MG63 (cell line): ENCODE measurements at regions not wholly inside any gene's neighbourhood (a gene's known extent, or its start where the extent isn't known, plus 50 kb on each side); places are given as distances from the start of the nearest gene placed in this dataset.
A peak's percentile ranks its signal among the peaks of the same experiment; 100 is the strongest.
"Not testable (repeated sequence)": the region's sequence is repeated elsewhere in the genome, so short reads cannot be mapped to it uniquely, and the experiment has no call there.

ENCODE experiments used
- DNase-seq: peaks from one replicate; pipeline ENCODE4 v3.0.0-alpha.2; 2020
- H3K27me3 ChIP-seq: fragments of 250-450 bp; sonication (Bioruptor Pico); 2 replicates; pipeline ENCODE4 v1.5.1; 2020; ENCODE audit warnings: mild to moderate bottlenecking, moderate library complexity
- H3K36me3 ChIP-seq: fragments of 250-450 bp; sonication (Bioruptor Pico); 2 replicates; pipeline ENCODE4 v1.5.1; 2020; ENCODE audit warnings: mild to moderate bottlenecking, moderate library complexity
- H3K4me3 ChIP-seq: fragments of 250-450 bp; sonication (Bioruptor Pico); 2 replicates; pipeline ENCODE4 v1.5.1; 2020; ENCODE audit warnings: mild to moderate bottlenecking, moderate library complexity
- H3K9me3 ChIP-seq: fragments of 250-450 bp; sonication (Bioruptor Pico); 2 replicates; pipeline ENCODE4 v1.5.1; 2020; ENCODE audit warnings: mild to moderate bottlenecking, moderate library complexity

DNA sequence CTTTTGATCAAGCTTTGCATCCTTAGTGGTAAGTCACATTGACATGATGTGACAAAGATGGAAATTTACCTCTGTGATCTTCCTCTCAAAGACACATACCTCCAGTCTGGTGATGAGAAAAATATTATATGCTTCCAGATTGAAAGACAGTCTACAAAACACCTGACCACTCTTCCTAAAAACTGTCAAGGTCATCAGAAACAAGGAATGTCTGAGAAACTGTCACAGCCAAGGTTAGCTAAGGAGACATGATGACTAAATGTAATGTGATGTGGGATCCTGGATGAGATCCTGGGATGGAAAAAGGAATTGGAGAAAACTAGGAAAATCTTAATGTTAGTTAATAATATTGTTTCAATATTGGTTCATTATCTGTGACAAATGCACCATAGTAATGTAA, 226.6 kb upstream of the ST6GAL2 start:
- no peak for DNase-seq
- no peaks in the 10 kb centered on the region for H3K27me3 ChIP-seq
- H3K9me3 ChIP-seq, result no peaks in the 10 kb centered on the region
- no peaks in the 10 kb centered on the region for H3K36me3 ChIP-seq
- no peak overlapping the region for H3K4me3 ChIP-seq

DNA sequence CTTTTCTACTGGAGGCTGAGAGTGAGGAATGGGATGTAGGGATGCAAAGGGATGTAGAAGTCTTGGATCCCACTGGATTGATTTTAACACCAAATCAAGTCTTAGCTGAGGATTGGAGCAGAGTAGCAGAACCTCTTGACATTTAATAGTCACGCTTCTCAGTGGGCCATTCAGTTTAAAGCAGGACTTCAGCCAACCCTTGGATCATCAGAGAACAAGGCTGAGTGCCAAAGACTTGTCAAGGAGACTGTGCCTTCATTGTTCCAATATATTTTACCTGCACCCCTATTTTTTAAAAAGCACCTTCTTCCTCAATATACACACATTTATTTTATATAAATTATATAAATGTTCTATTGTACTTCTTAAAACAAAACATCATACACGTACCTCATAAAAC, 242.4 kb upstream of the ST6GAL2 start:
- Histone ChIP-seq H3K27me3 (no peaks in the 10 kb centered on the region), H3K9me3 (no peaks in the 10 kb centered on the region), H3K4me3 (no peak overlapping the region), H3K36me3 (no peaks in the 10 kb centered on the region)
- DNase-seq, result no peak

- Histone ChIP-seq H3K9me3 (no peaks in the 10 kb centered on the region), H3K4me3 (peak overlapping the region; percentile 16), H3K27me3 (no peaks in the 10 kb centered on the region), H3K36me3 (no peaks in the 10 kb centered on the region)
- no peak for DNase-seq
Measured at GRCh38 chr2:107132070-107132469, 246.1 kb upstream of the ST6GAL2 start.

DNA sequence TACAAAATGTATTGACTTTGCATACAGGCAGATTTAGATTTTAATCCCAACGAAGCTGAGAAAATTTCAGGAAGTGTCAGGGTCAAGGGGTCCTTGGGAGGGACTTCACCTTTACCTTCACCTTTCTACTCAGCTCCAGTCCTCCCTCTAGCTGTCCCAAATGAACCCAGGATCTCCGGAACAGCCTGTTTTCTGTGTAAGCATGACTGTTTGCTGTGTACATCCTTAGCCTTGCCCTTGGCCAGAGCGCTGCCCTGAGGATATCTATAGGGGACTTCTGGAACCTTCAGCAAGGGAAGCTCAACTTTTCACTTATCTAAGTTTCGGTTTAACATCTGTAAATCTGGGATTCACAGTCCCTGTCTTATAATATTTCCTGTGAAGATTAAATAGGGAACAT, 246.8 kb upstream of the ST6GAL2 start:
- no peaks in the 10 kb centered on the region for H3K36me3 ChIP-seq
- no peaks in the 10 kb centered on the region for H3K27me3 ChIP-seq
- no peak overlapping the region for H3K4me3 ChIP-seq

GRCh38 chr2:107133412-107133811, 247.4 kb upstream of the ST6GAL2 start:
- no peak overlapping the region for H3K4me3 ChIP-seq
- no peaks in the 10 kb centered on the region for H3K36me3 ChIP-seq
- no peaks in the 10 kb centered on the region for H3K9me3 ChIP-seq
- no peaks in the 10 kb centered on the region for H3K27me3 ChIP-seq
- DNase-seq, result no peak

More for the DNA sequence above, 246.8 kb upstream of the ST6GAL2 start:
- DNase-seq, result no peak
- no peaks in the 10 kb centered on the region for H3K9me3 ChIP-seq

GRCh38 chr2:107136733-107137132, 250.8 kb upstream of the ST6GAL2 start:
- H3K36me3 ChIP-seq, result no peaks in the 10 kb centered on the region

DNA sequence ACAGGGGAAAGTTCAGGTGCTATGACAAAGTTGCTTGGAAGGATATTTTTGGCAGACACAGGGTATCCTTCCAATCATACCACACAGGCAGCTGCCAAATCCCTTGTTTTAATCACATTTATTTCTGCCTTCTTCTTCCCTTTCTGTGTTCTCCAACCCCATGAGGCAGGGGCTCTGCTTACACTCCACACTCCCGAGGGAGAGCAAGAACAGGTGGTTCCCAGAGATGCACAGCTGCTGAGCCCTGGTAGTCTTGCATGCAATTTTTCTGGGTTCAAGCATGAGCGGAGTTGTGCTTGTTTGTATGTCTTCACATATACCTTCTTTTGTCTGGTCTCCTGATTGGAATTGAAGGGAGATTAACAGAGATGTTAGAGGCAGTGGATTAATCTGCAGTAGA, 251.7 kb upstream of the ST6GAL2 start:
- H3K4me3 ChIP-seq, result no peak overlapping the region
- no peaks in the 10 kb centered on the region for H3K9me3 ChIP-seq
- no peak for DNase-seq

More at GRCh38 chr2:107136733-107137132, 250.8 kb upstream of the ST6GAL2 start:
- Histone ChIP-seq H3K9me3 (no peaks in the 10 kb centered on the region), H3K4me3 (no peak overlapping the region), H3K27me3 (no peaks in the 10 kb centered on the region)
- DNase-seq, result no peak

GRCh38 chr2:107146181-107146580, 260.2 kb upstream of the ST6GAL2 start:
- no peaks in the 10 kb centered on the region for H3K36me3 ChIP-seq

More for the DNA sequence above, 251.7 kb upstream of the ST6GAL2 start:
- no peaks in the 10 kb centered on the region for H3K27me3 ChIP-seq
- no peaks in the 10 kb centered on the region for H3K36me3 ChIP-seq

DNA sequence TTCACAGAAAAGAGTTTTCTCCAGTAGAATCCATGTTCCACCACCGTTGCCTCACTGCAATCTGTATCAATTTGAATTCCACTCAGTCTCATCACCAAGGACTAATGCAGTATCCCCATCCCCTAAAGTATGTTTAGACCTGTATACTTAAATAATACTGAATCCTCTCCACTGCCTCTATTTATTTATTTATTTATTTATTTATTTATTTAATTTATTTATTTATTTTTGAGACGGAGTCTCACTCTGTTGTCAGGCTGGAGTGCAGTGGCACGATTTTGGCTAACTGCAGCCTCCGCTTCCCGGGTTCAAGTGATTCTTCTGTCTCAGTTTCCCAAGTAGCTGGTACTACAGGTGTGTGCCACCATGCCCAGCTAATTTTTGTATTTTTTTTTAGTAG, 260.7 kb upstream of the ST6GAL2 start:
- not testable (repeated sequence) for H3K27me3 ChIP-seq, DNase-seq, H3K9me3 ChIP-seq, H3K36me3 ChIP-seq, H3K4me3 ChIP-seq

More at GRCh38 chr2:107146181-107146580, 260.2 kb upstream of the ST6GAL2 start:
- H3K9me3 ChIP-seq, result no peaks in the 10 kb centered on the region
- DNase-seq, result no peak
- no peak overlapping the region for H3K4me3 ChIP-seq
- no peaks in the 10 kb centered on the region for H3K27me3 ChIP-seq

DNA sequence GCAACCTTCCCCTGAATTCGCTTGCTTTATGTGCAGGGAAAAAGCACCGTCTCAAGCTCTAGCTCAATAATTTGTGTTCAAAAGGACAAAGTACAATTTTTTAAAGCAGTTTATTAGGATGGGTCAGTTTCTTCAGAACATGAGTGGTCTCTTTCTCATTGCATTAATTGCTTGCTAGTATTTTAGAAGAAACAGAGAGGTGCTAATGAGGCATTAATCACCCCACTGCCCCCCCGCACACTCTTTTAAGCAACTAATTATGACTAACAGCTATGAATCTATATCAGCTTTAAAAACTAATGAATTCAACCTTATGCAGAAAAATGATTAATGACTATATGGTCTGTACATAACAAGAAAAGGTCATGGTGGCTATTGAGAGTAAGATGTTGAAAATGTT, 262.1 kb upstream of the ST6GAL2 start:
- DNase-seq, result no peak
- no peaks in the 10 kb centered on the region for H3K27me3 ChIP-seq
- H3K36me3 ChIP-seq, result no peaks in the 10 kb centered on the region
- H3K4me3 ChIP-seq, result no peak overlapping the region
- H3K9me3 ChIP-seq, result no peaks in the 10 kb centered on the region

DNA sequence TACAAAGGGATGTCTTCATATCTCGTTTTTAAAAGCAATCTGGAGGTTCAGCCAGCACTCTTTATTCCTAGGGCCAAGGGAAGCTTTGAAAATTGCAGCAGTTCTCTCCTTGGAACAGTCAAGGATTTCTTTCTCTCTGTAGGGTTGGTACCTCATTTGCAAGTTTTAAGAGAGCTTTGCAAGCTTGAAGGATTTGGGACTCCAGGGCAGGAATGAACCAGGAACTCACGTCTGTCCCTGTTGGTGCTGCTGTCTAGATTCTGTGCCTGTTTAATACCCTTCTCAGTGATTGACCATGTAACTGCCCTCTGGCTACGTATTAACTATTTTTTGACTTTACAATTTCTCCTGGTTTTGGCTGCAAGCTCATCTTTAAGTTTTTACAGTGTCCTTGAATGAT, 262.5 kb upstream of the ST6GAL2 start:
- Histone ChIP-seq H3K27me3 (no peaks in the 10 kb centered on the region), H3K4me3 (no peak overlapping the region), H3K9me3 (no peaks in the 10 kb centered on the region), H3K36me3 (no peaks in the 10 kb centered on the region)
- no peak for DNase-seq

DNA sequence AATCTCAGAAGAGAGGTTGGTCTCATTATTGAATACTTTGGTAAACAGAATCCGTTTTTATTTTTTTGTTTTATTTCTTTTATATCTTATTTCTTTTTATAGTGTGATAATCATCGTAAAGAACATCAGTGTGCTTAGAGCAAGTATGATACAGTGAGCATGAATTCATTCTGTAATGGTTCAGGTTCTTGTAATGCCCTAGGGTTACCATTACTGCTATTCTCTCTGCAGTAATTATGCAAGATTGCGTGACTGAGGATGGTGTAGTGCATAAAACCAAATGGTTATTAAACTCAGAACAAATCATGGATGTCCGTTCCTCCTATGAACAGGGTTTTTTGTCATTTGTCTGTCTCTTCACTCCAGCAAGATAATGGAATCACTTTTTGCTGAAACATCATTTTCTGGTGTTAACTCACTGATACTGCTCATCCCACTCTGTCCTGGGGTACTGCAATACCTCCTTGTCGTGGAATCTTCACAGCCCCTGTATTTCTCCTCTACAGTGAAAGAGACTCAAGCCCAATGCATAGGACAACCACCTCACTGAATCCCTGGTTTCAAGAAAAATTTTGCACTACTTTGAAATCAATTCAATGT, 274.8 kb upstream of the ST6GAL2 start:
- H3K36me3 ChIP-seq, result no peaks in the 10 kb centered on the region
- DNase-seq, result no peak
- H3K4me3 ChIP-seq, result no peak overlapping the region
- H3K9me3 ChIP-seq, result no peaks in the 10 kb centered on the region
- H3K27me3 ChIP-seq, result no peaks in the 10 kb centered on the region

DNA sequence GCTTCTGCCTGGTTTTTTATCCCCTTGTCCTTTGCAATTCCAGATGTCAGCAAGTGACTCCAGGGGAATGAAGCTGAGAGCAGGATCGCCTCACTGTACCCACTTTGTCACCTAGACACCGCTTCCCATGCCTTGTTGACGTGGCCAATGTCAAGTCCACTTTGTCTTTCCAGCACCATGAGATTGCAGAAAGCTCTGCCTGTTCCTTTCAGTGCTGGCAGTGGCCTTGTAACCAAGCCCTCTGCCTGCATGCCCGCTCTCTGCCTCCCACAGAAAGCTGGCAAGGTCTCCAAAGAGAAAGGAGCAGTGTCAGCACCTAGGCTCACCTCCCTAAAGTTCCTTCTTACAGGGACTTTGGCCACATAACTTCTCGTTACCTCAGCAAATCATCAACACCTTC, 282.2 kb upstream of the ST6GAL2 start:
- H3K36me3 ChIP-seq, result no peaks in the 10 kb centered on the region

DNA sequence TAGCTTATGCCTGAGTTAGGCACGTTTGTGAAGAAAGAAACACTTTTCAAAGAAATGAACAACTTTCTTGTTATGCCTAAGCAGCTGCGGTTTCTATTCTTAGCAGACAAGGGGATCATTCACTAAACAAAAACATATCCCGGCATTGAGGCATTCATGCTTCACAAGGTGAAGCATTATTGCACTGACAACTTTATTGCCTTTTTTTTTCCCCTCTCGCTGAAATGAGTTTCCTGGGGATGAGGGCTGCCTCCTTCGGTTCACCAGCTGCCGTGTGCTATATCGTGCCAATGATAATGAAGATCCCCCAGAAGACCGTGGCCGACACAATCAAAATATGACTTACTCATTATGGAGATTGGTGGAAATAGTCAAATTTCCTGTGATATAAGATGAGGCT, 288.2 kb upstream of the ST6GAL2 start:
- Histone ChIP-seq H3K9me3 (no peaks in the 10 kb centered on the region), H3K27me3 (no peaks in the 10 kb centered on the region), H3K4me3 (no peak overlapping the region), H3K36me3 (no peaks in the 10 kb centered on the region)
- DNase-seq, result no peak

More for the DNA sequence above, 282.2 kb upstream of the ST6GAL2 start:
- Histone ChIP-seq H3K27me3 (no peaks in the 10 kb centered on the region), H3K9me3 (no peaks in the 10 kb centered on the region), H3K4me3 (no peak overlapping the region)
- peak; percentile 14 for DNase-seq

DNA sequence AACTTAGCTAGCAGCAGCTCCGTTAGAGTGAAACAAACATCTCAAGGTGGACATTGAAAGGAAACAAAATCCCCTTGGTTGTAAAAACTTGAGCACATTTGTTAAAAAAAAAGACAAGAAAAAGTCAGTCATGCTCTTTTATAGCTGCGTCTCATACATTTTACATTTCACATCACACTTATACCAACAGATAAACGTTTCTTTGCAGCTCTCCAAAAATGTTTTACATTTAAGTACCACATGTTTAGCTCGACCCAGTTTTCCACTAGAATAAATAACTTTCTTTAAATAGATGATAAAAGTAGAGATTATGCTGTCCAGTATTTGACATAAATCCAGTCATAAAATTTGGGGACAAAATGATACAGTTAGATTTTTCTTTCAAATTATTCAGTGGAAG, 297.0 kb upstream of the ST6GAL2 start:
- DNase-seq, result no peak

GRCh38 chr2:107187870-107188269, 301.9 kb upstream of the ST6GAL2 start:
- H3K9me3 ChIP-seq, result no peaks in the 10 kb centered on the region
- no peaks in the 10 kb centered on the region for H3K27me3 ChIP-seq
- H3K4me3 ChIP-seq, result no peak overlapping the region
- no peak for DNase-seq
- H3K36me3 ChIP-seq, result no peaks in the 10 kb centered on the region

More for the DNA sequence above, 297.0 kb upstream of the ST6GAL2 start:
- Histone ChIP-seq H3K36me3 (no peaks in the 10 kb centered on the region), H3K4me3 (no peak overlapping the region), H3K9me3 (no peaks in the 10 kb centered on the region), H3K27me3 (no peaks in the 10 kb centered on the region)

DNA sequence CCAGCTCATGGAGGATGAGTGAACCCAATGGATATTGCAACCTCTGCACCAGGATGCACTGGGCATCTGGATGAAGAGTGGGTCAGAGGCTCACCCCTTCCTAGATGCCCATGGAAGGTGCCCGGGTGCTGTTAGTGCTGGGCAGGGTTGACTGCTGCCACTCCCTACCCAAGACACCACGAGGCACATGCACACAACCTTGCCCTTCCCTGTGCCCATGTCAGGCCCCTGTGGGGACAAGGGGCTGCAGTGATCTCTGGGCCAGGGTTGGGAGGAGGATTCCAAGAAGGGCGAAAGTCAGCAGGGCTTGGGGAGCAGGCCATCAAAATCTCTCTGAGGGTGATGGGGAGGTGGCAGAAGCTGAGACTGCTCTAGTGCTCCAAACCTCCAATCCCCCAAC, 309.7 kb upstream of the ST6GAL2 start:
- DNase-seq, result no peak
- H3K36me3 ChIP-seq, result no peaks in the 10 kb centered on the region
- no peak overlapping the region for H3K4me3 ChIP-seq
- no peaks in the 10 kb centered on the region for H3K27me3 ChIP-seq
- no peaks in the 10 kb centered on the region for H3K9me3 ChIP-seq

GRCh38 chr2:107197594-107198294, 311.8 kb upstream of the ST6GAL2 start:
- no peaks in the 10 kb centered on the region for H3K9me3 ChIP-seq
- DNase-seq, result no peak
- no peak overlapping the region for H3K4me3 ChIP-seq
- no peaks in the 10 kb centered on the region for H3K36me3 ChIP-seq
- no peaks in the 10 kb centered on the region for H3K27me3 ChIP-seq
